AG04449 (cell line): ENCODE measurements at regions not wholly inside any gene's neighbourhood (a gene's known extent, or its start where the extent isn't known, plus 50 kb on each side); places are given as distances from the start of the nearest gene placed in this dataset.

Source experiments
- CTCF ChIA-PET: fragments of 350-600 bp; formaldehyde crosslinking; extraction: SDS; loops from one replicate; lab custom pipeline; 2021; ENCODE audit warnings: antibody characterized with exemption; lab: Yijun Ruan, JAX
- POLR2A ChIA-PET: fragments of 400-600, 350-600 bp; formaldehyde crosslinking; extraction: SDS; loops from one replicate; lab custom pipeline; 2020; ENCODE audit warnings: antibody characterized with exemption, inconsistent platforms; lab: Yijun Ruan, JAX
- DNase-seq: peaks from one replicate; pipeline ENCODE4 v3.0.0-alpha.2; 2010; ENCODE audit warnings: low read depth, low spot score
- H3K4me3 ChIP-seq: 2 replicates; pipeline ENCODE4 v1.5.1; 2011; ENCODE audit warnings: low read depth, mild to moderate bottlenecking, control low read depth, low read length
- CTCF ChIP-seq: IDR thresholded peaks from one replicate; pipeline ENCODE4 v1.5.1; 2011; ENCODE audit warnings: mild to moderate bottlenecking, moderate library complexity, low read length, control low read depth, inconsistent platforms; ENCODE audit not compliant: insufficient read depth; ENCODE audit errors: missing control alignments

DNA sequence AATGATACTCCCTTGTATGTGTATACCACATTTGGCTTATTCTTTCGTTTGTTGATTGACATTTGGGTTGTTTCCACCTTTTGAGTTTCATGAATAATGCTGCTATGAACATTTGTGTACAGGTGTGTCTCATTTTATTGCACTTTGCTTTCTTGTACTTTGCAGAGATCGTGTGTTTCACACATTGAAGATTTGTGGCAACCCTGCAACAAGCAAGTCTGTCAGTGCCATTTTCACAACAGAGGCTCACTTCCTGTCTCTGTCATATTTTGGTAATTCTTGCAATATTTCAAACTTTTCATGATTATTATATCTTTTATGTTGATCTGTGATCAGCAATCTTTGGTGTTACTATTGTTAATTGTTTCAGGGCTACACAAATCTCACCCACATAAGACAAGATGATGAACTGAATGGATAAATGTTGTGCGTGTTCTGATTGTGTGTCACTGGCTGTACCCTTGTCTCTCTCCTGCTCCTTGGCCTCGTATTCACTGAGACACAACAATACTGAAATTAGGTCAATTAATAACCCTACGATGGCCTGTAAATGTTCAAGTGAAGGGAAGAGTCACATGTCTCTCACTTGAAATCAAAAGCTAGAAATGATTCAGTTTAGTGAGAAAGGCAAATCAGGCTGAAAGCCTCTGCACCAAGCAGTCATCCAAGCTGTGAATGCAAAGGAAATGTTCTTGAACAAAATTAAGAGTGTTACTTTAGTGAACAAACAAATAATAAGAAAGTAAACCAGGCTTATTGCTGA lies 133.6 kb upstream of the JCAD start:
- H3K4me3 ChIP-seq = no peak overlapping the region
- ChIA-PET POLR2A (no interaction called here), CTCF (no interaction called here)
- no peak for TF ChIP-seq CTCF
- no peak for DNase-seq

DNA sequence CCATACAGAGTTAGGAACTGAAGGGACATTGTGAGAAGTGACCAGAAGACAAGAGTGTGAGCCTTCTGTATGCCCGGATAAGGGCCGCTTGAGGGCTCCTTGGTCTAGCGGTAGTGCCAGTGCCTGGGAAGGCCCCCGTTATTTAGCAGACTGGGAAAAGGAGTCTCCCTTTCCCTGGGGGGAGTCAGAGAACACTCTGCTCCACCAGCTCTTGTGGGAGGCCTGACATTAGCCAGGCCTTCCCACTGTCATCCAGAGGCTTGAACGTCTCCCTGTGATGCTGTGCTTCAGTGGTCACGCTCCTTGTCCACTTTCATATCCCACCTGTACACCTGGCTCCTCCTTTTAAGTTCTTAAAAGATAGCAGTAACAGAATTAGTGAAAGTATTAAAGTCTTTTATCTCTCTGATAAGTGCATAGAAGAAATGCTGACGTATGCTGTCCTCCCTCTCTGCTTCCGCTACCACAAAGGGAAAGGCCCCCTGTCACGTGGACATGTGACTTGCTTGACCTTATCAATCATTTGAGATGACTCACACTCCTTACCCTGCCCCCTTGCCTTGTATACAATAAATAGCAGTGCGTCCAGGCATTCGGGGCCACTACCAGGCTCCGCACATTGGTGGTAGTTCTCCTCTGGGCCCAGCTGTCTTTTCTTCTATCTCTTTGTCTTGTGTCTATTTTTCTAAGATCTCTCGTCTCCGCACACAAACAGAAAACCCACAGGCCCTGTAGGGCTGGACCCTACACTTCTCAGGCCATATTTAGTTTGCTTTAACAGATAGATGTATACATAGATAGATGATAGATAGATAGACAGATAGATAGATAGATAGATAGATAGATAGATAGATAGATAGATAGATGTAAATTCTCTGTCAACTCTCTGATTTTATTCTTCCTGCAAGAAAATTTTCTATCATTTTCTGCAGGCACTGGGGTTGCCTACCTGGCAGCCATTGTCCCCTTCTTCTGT lies 131.5 kb upstream of the JCAD start:
- CTCF ChIA-PET = no interaction called here
- POLR2A ChIA-PET = no interaction called here
- no peak for DNase-seq
- no peak for TF ChIP-seq CTCF
- H3K4me3 ChIP-seq = no peak overlapping the region

GRCh38 chr10:30189238-30189580 lies 129.8 kb upstream of the JCAD start:
- H3K4me3 ChIP-seq = no peak overlapping the region

GRCh38 chr10:30188556-30189237 lies 129.3 kb upstream of the JCAD start:
- TF ChIP-seq CTCF = no peak
- no peak overlapping the region for H3K4me3 ChIP-seq
- no peak for DNase-seq
- CTCF ChIA-PET = interaction anchor here (0.8 to 3.8 kb wide), 5 partner anchors 9 to 190 kb away, joined by 3 to 11 read pairs (median 4); no protein-coding TSS in a partner anchor
- POLR2A ChIA-PET = no interaction called here

More at GRCh38 chr10:30189238-30189580, 129.8 kb upstream of the JCAD start:
- DNase-seq = no peak
- TF ChIP-seq CTCF = no peak
- CTCF ChIA-PET = interaction anchor here (1.3 to 3.8 kb wide), 3 partner anchors 8 to 191 kb away, joined by 3 to 11 read pairs (median 4); no protein-coding TSS in a partner anchor
- POLR2A ChIA-PET = no interaction called here

- H3K4me3 ChIP-seq = no peak overlapping the region
- DNase-seq = no peak
- POLR2A ChIA-PET = no interaction called here
- CTCF ChIA-PET = interaction anchor here (0.8 to 3.8 kb wide), 7 partner anchors 9 to 190 kb away, joined by 3 to 11 read pairs (median 5); no protein-coding TSS in a partner anchor
- no peak for TF ChIP-seq CTCF
Measured at GRCh38 chr10:30188101-30188500, 128.7 kb upstream of the JCAD start.
